ENCODE measurements at regions not wholly inside any gene's neighbourhood (a gene's known extent, or its start where the extent isn't known, plus 50 kb on each side); places are given as distances from the start of the nearest gene placed in this dataset.

DNA sequence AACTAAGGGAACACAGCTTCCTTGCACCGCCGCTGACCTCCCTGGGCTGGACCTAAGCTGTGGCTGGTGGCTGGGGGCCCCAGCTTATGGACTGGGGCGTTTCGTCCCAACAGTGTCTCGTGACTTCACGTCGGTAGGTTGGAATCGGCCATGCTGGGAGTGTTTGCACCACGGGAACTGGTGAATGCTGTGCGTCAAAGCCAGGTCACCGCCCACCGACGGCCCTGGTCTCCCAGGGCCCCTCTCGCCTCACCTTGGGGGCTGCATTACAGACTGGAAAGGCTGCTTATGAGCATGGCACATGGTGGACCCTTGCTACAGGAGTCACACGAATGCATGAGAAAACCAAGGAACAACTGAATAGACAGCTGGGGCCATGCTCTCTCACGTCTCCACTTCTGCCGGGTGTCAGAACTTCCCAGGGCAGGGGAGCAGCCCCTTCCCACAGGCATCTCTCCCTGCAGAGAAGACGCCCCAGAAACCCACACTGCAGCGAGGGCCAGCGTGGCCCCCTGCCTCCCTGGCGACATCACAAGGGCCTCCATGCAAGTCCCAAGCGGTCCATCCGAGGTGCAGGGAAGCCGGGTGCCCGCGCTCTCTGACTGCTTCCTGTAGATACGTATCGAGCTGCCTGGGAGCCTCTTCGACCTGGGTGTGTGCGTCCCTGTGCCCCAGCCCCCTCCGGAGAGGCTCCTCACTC is 81.7 kb downstream of the SIK1 start:
- TF ChIP-seq POLR2AphosphoS5 (IDR thresholded peaks at IDR 0.05; ENCODE audit: borderline replicate concordance, low read depth, low read length) (no peak), EZH2 (IDR thresholded peaks at IDR 0.05) (no peak), FOXP2 (optimal IDR thresholded peaks at IDR 0.05; ENCODE audit: control extremely low read depth, extremely low read length, insufficient read depth) (no peak)

Measured in SK-N-MC (cell line).